Gastrocnemius medialis (tissue), 4 donors: ENCODE measurements at regions not wholly inside any gene's neighbourhood (a gene's known extent, or its start where the extent isn't known, plus 50 kb on each side); places are given as distances from the start of the nearest gene placed in this dataset.

Experiments used
- ATAC-seq, 2 donors: fragments of 150-250 bp; one replicate each; pipeline ENCODE4 v1.9.1; 2016
- DNase-seq, 2 donors: peaks; one replicate each; pipeline ENCODE4 v3.0.0-alpha.2; 2019
- H3K27ac ChIP-seq, 4 donors: fragments of 200-600 bp; sonication (generic); 1 replicate in 1 of 4; 2 replicates in 3 of 4; pipeline ENCODE4 v1.5.1; 2016 to 2018; ENCODE audit warnings: mild to moderate bottlenecking in 2 of 4, moderate library complexity in 1 of 4
- H3K27me3 ChIP-seq, 3 donors: fragments of 200-600 bp; sonication (generic) in 2 of 3; 1 replicate in 1 of 3; 2 replicates in 2 of 3; pipeline versions ENCODE4 v1.5.1 to v1.6.0; 2016 to 2019; ENCODE audit warnings: mild to moderate bottlenecking in 1 of 3, moderate library complexity in 1 of 3
- H3K36me3 ChIP-seq, 2 donors: fragments of 200-600 bp; sonication (generic) in 1 of 2; one replicate each; pipeline ENCODE4 v1.5.1; 2017 to 2018
- H3K4me1 ChIP-seq, 2 donors: fragments of 200-600 bp; sonication (generic) in 1 of 2; one replicate each; pipeline ENCODE4 v1.5.1; 2016 to 2017; ENCODE audit warnings: mild to moderate bottlenecking in 2 of 2
- H3K4me3 ChIP-seq, 4 donors: fragments of 200-600 bp; sonication (generic) in 3 of 4; 1 replicate in 1 of 4; 2 replicates in 3 of 4; pipeline ENCODE4 v1.5.1; 2016 to 2019; ENCODE audit warnings: mild to moderate bottlenecking in 2 of 4
- H3K9me3 ChIP-seq, 3 donors: fragments of 200-600 bp; sonication (generic) in 2 of 3; 1 replicate in 1 of 3; 2 replicates in 2 of 3; pipeline ENCODE4 v1.5.1; 2016 to 2019
- CTCF ChIP-seq, 5 experiments: fragments of 450-650 bp in 3 of 5; fragments of 200-600 bp in 2 of 5; sonication (generic) in 2 of 5; IDR thresholded peaks in 4 of 5; conservative IDR thresholded peaks in 1 of 5; 1 replicate in 4 of 5; 2 replicates in 1 of 5; pipeline ENCODE4 v1.5.1; 2016 to 2019; ENCODE audit warnings: antibody characterized with exemption in 5 of 5, mild to moderate bottlenecking in 3 of 5, moderate library complexity in 3 of 5
- POLR2A ChIP-seq, 2 donors: fragments of 450-650 bp; IDR thresholded peaks; one replicate each; pipeline ENCODE4 v1.6.1; 2017; ENCODE audit warnings: antibody characterized with exemption in 2 of 2, mild to moderate bottlenecking in 2 of 2, moderate library complexity in 2 of 2
- in situ Hi-C, 4 donors: fragments of 200-750 bp; cut with MboI; loops; one replicate each; pipeline versions ENCODE4 v1.15.0 to v1.8.0; 2017; ENCODE audit warnings: low sequenced_read_pairs in 4 of 4
- intact Hi-C: fragments of 100-400 bp; cut with DNase I; formaldehyde crosslinking; loops from one replicate; pipeline ENCODE4 v1.15.1; 2023; ENCODE audit warnings: low total_unique reads

- DNase-seq, result no peak
- TF ChIP-seq POLR2A (IDR thresholded peaks at IDR 0.05) (no peak), CTCF (IDR thresholded peaks at IDR 0.05 in 4 of 5, conservative IDR thresholded peaks at IDR 0.05 in 1 of 5) (no peak)
- peaks cover 9 to 10% of the 10 kb centered on the region in 2 donors for H3K4me1 ChIP-seq
- in situ Hi-C loops, result no loop called here
- no peaks in the 10 kb centered on the region for H3K9me3 ChIP-seq
- H3K36me3 ChIP-seq, result no peaks in the 10 kb centered on the region
- no peaks in the 10 kb centered on the region for H3K27me3 ChIP-seq
- ATAC-seq, result peak; percentile 34 to 54
- intact Hi-C loops, result no loop called here
- H3K4me3 ChIP-seq, result no peak overlapping the region
- H3K27ac ChIP-seq, result peak overlapping the region in 3 of 4 donors; percentile 2 to 60 (median 19)
Observed at GRCh38 chr21:15283789-15284188, 219.0 kb upstream of the NRIP1 start.

- in situ Hi-C loops, result no loop called here
- Histone ChIP-seq H3K4me3 (no peak overlapping the region), H3K9me3 (no peaks in the 10 kb centered on the region), H3K4me1 (peaks cover 9 to 10% of the 10 kb centered on the region in 2 donors), H3K36me3 (no peaks in the 10 kb centered on the region), H3K27ac (peak overlapping the region; percentile 40 to 76 (median 58)), H3K27me3 (no peaks in the 10 kb centered on the region)
- intact Hi-C loops, result loop anchor here (5.0 kb wide), 1 partner anchor 163 kb away; no protein-coding TSS in a partner anchor
- TF ChIP-seq POLR2A (IDR thresholded peaks at IDR 0.05) (no peak), CTCF (IDR thresholded peaks at IDR 0.05 in 4 of 5, conservative IDR thresholded peaks at IDR 0.05 in 1 of 5) (no peak)
- DNase-seq (peak; percentile 61 to 66), ATAC-seq (peak; percentile 98 to 99)
Observed at GRCh38 chr21:15285556-15285955, 220.8 kb upstream of the NRIP1 start.

- H3K36me3 ChIP-seq, result no peaks in the 10 kb centered on the region
- peaks cover under 1 to 10% of the 10 kb centered on the region in 2 donors for H3K4me1 ChIP-seq
- H3K27ac ChIP-seq, result no peak overlapping the region
- TF ChIP-seq CTCF (IDR thresholded peaks at IDR 0.05 in 4 of 5, conservative IDR thresholded peaks at IDR 0.05 in 1 of 5) (no peak), POLR2A (IDR thresholded peaks at IDR 0.05) (no peak)
- no peaks in the 10 kb centered on the region for H3K27me3 ChIP-seq
- in situ Hi-C loops (no loop called here), intact Hi-C loops (loop anchor here (5.0 kb wide), 1 partner anchor 167 kb away; no protein-coding TSS in a partner anchor)
- H3K4me3 ChIP-seq, result no peak overlapping the region
- no peaks in the 10 kb centered on the region for H3K9me3 ChIP-seq
- DNase-seq, result no peak
- ATAC-seq, result no peak
Observed at GRCh38 chr21:15289246-15289645, 224.4 kb upstream of the NRIP1 start.

- no peaks in the 10 kb centered on the region for H3K36me3 ChIP-seq
Observed at GRCh38 chr21:15289896-15290841, 225.4 kb upstream of the NRIP1 start.

More at GRCh38 chr21:15289896-15290841, 225.4 kb upstream of the NRIP1 start:
- intact Hi-C loops (loop anchor here (5.0 kb wide), 1 partner anchor 168 kb away; no protein-coding TSS in a partner anchor), in situ Hi-C loops (no loop called here)
- TF ChIP-seq CTCF (IDR thresholded peaks at IDR 0.05 in 4 of 5, conservative IDR thresholded peaks at IDR 0.05 in 1 of 5) (no peak), POLR2A (IDR thresholded peaks at IDR 0.05) (no peak)
- peak overlapping the region in 1 of 4 donors; percentile 11 for H3K4me3 ChIP-seq
- DNase-seq, result peak; percentile 25 to 30
- peak in 1 of 2 donors; percentile 18 for ATAC-seq
- peaks cover 0 to 6% of the 10 kb centered on the region in 2 donors for H3K4me1 ChIP-seq
- no peaks in the 10 kb centered on the region for H3K9me3 ChIP-seq
- no peak overlapping the region for H3K27ac ChIP-seq
- no peaks in the 10 kb centered on the region for H3K27me3 ChIP-seq
